ENCODE measurements at regions not wholly inside any gene's neighbourhood (a gene's known extent, or its start where the extent isn't known, plus 50 kb on each side); places are given as distances from the start of the nearest gene placed in this dataset.
A peak's percentile ranks its signal among the peaks of the same experiment; 100 is the strongest.

DNA sequence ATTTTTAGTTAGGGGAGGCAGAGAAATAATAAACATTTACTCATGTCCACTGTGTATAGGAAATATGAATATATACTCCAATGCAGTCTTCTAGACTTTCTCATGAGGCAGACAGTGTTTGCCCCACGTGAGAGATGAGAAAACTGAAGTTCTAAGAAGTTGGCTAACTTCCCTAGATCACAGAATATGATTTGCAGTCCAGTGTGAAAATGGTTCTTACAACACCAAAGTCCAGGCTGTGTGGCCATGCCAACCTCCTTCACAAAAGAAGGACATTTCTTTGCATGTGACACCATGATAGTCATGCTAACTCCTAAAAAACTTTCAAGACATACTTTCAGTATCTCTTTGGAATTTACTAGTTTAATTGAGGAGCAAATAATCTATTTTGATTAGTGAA lies 143.7 kb downstream of the IRS1 start:
- no peak for DNase-seq (ENCODE audit: low read depth in 4 of 4, low spot score in 2 of 4)

DNA sequence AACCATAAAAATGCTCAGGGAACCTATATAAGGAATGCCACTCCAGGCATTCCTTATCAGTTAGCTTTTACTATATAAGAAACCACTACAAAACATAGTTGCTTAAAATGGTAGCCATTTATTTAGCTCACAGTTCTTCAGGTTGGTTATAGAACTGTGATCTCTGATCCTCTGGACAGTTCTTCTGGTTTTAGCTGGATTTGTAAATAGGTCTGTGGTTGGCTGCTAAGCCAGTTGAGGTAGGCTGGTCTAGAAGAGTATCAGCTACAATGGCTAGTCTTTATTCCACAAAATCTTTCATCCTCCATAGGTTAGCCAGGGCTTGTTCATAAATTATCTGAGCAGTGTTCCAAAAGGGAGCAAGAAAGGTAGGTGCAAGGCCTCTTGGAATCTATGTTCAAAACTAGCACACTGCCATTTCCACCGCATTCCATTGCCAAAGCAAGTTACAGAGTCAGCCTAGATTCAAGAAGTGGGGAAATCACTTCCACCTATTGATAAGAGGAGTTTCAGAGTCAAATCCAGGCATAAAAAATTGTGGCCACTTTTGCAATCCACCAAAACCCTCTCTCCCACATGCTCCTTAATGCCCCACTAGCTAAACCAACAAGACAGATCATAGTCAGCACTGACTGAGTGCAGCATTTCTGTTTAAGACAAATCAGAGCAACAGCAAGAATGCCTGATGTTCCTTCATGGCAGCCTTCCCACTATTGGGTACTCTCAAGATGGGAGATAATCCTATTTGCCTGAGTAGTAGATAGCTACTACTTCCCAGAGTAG lies 146.4 kb downstream of the IRS1 start:
- no peak for DNase-seq (ENCODE audit: low read depth in 4 of 4, low spot score in 2 of 4)

DNA sequence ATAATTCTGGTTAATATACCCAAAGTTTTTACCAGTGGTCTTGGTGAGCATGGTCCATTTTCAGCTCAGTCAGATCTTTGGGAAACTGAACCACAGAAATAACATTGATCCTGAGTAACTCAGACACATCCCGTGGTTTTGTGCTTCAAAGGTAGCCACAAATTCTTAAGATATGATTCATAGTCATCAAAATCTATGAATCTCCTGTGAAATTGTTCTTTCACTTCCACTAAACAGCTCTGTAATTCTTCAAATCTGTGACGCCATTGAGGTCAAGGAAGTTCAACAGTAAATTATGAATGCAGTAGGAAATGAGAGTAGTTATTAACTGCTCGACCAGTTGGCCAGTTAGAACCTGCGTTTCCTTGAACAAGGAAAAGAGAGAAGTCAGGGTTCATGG lies 147.3 kb downstream of the IRS1 start:
- DNase-seq (ENCODE audit: low read depth in 4 of 4, low spot score in 2 of 4), result no peak

DNA sequence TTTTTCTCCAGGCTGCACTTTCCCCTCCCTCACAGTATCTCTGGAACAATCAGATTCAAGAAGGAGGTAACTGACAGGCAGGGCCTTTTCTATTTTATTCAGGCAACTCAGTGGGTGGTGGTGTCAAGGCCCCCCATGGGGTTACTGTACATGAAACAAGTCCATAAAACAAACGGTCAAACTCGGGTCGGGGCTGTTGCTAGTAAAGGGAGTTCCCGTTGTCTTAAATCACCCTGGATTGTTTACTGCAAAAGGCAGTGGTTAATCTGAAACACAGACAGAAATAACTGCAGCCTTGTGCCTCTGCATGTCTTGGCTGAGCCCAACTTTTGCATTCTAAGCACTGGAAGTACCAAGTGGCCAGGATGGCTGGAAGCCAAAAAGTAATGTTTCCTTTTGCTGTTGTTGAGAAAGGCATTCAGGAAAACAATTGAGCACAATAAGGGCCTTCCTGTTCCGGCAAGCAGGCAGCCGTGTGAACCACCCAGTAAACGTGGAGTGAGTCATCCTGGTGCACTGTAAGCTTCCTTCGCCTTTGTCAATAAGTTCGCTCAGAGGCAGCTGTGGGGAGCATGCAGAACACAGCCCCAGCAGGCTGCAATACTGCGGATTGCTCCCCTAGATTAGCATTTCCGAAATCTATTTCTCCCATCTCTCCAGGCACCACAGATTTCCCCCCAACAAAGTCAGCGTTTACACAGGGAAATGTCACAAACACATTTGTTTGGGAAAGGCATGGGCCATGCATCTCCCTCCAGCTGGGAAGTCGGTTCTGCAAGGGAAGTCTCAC lies 149.6 kb downstream of the IRS1 start:
- peak; percentile 61 to 75 (median 72) for DNase-seq (ENCODE audit: low read depth in 4 of 4, low spot score in 2 of 4)

DNA sequence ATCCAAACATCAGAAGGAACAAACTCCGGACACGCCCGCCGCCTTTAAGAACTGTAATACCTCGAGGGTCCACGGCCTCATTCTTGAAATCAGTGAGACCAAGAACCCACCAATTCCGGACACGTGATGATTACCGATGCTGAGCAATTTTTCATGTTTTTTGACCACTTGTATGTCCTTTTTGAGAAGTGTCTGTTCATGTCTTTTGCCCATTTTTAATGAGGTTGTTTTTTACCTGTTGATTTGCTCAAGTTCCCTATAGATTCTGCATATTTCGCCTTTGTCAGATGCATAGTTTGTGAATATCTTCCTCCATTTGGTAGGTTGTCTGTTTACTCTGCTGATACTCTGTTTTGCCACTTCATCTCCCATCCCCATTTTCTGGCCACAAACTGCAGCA lies 150.4 kb downstream of the IRS1 start:
- no peak for DNase-seq (ENCODE audit: low read depth in 4 of 4, low spot score in 2 of 4)

DNA sequence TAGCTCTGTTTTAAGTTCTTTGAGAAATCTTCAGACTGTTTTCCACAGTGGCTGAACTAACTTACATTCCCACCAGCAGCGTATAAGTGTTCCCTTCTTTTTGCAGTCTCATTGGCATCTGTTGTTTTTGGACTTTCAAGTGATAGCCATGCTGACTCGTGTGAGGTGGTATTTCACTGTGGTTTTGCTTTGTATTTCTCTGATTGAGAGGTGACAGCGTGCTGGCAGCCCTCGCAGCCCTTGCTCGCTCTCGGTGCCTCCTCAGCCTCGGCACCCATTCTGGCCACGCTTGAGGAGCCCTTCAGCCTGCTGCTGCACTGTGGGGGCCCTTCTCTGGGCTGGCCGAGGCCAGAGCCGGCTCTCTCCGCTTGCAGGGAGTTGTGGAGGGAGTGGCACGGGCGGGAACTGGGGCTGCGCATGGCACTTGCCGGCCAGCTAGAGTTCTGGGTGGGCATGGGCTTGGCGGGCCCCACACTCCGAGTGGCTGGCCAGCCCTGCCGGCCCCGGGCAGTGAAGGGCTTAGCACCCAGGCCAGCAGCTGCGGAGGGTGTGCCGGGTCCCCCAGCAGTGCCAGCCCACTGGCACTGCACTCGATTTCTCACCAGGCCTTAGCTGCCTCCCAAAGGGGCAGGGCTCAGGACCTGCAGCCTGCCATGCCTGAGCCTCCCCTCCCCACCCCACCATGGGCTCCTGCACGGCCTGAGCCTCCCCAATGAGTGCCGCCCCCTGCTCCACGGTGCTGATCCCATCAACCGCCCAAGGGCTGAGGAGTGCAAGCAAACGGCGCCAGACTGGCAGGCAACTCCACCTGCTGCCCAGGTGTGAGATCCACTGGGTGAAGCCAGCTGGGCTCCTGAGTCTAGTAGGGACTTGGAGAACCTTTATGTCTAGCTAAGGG lies 151.8 kb downstream of the IRS1 start:
- no peak for DNase-seq (ENCODE audit: low read depth in 4 of 4, low spot score in 2 of 4)

DNA sequence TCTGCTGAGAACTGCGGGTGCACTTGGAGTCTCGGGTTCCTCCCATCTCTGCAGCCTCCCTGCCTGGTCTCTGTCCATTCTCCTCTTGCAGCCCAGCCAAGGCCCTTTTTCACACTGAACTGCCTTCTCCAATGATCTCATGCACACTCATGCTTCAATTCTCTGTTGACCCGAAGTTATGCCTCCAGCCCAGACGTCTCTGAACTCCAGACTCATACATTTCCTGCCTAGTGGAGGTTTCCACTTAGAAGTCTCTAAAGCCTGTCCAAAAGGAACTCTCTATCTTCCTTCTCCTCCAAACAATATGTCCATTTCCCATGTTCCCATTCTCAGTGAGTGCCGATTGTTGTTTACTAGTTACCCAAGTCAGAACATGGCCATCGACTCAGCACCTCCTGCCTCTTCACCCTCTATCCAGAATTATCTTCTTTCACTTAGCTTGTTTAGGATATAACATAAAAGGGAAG lies 155.2 kb downstream of the IRS1 start:
- DNase-seq (ENCODE audit: low read depth in 4 of 4, low spot score in 2 of 4), result no peak

DNA sequence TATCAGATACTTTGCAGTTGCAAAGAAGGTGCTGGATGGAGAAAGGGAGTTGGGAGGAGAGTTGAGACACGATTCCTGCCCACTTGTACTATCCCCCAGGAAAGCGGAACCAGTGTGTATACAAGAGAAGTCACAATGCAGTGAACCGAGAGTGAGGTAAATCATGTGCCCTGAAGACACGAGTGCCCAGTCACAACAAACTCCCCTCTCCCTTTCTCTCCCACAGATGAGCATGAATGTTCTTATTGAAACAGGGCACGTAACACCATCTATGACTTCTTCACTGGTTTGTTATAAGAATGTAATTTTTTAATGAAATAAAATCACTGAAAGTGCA lies 155.7 kb downstream of the IRS1 start:
- no peak for DNase-seq (ENCODE audit: low read depth in 4 of 4, low spot score in 2 of 4)

DNA sequence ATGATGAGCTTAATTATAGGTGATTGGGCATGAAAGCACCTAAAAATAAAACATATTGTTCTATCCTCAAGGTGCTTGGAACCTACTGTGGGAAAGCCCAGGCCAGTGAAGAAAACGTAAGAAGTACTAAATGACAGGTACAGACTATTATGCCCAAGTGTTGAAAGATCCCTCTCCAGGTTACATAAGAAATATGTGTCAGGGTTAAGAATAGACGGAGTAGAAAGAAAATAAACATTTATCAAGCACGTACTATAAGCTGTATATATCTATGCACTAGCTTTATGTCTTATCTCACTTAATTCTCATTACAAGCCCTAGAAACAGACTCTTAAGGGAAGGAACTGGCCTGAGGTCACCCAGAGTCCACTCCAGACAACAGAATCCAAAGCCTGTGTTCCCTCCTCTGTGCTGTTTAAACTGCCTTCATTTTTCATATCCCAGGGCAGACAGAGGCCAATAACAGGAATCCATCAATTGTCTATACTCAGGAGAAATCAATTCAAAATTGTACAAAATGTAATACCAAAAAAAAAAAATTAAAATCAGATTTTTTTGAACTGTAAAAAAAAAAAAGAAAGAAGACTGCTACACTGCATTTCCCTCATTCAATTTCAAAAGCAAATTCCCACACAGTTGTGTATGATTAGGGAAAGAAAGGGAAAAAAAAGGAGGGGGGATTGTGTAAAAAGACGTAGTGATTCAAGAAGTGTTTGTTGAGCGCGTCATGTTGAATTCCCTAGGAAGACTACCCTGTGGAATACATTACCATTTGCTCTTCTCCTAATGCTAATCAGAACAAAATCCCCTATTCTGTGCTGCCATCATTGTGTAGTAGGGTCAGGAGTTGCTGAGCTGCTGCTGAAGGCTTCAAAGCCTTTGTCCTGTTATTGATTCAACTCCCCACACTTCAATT lies 156.3 kb downstream of the IRS1 start:
- DNase-seq (ENCODE audit: low read depth in 4 of 4, low spot score in 2 of 4), result no peak

DNA sequence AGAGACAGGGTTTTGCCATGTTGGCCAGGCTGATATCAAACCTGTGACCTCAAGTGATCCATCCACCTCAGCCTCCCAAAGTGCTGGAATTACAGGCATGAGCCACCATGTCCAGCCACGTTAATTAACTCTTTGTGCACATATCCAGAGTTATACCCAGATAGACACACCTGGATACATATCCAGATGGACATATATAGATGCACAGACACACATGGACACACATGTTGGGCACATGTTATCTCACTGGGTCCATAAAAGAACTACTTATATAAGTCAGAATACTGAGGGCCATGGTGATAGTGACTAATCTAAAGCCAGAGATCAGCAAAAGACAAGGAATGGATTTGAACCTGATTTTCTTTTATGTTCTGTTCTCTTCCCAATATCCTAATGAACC lies 158.6 kb downstream of the IRS1 start:
- DNase-seq (ENCODE audit: low read depth in 4 of 4, low spot score in 2 of 4), result no peak

DNA sequence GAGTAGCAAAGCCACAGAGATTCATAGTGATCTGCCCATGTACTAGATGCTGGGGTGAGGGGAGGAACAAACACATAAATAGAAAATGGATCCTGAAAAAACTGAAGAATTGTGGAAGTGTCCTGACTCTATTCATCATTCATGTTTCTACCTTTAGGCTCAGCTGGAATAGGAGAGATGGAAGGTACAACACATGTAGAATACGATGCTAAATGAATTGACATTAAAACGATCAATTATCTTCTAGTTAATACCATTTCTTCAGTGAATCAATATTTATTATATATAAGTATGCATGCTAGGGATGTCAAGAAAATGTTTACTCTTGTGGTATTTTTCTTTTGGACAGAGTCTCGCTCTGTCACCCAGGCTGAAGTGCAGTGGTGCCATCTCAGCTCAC lies 159.1 kb downstream of the IRS1 start:
- no peak for DNase-seq (ENCODE audit: low read depth in 4 of 4, low spot score in 2 of 4)

DNA sequence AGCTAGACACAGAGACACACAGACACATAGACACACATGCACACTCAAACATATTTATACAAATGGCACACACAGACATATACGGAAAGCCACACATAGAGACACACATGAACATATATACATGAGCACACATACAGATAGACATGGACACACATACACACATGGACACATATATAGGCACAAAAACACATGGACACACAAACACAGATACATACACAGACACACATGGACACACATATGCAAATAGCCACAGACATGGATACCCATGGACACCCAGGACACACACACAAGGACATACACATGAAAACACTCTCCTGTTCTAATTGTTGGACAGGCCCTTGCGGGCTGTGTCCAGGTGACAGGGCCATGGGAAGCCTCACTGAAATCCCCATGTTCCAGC lies 160.1 kb downstream of the IRS1 start:
- no peak for DNase-seq (ENCODE audit: low read depth in 4 of 4, low spot score in 2 of 4)

DNA sequence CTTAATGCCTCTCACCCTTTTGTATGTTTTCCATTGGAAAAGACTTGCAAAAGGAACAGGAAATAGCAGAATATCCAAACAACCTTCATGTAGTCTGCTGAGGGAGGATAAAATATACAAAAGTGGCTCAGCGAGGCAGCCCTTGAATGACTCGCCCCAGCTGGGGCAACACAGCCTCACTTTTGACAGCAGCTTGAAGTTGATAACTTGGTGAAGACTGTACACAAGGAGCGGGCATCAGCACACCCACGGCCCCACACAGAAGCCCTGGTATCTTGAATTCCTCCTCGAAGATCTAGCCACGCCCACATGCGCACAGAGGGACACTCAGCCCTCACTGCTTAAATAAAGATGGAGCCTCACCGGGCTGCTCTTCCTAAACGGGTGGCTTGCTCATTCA lies 161.0 kb downstream of the IRS1 start:
- no peak for DNase-seq (ENCODE audit: low read depth in 4 of 4, low spot score in 2 of 4)

DNA sequence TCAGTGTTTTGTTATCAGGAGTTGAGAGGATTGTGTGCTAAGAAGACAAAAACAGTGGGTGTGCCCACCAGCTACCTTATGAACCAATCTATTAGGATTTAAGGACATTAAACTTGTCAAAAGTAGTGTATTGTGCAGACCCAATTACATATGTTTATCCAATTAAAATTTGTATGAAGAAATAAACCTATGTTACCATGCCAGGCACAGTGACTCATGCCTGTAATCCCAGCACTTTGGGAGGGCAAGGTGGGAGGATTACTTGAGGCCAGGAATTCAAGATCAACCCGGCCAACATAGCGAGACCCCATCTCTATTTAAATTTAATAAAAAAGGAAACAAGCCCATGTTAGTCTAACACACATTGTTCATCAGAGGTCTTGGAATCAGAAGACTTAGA lies 162.2 kb downstream of the IRS1 start:
- DNase-seq (ENCODE audit: low read depth in 4 of 4, low spot score in 2 of 4), result no peak

DNA sequence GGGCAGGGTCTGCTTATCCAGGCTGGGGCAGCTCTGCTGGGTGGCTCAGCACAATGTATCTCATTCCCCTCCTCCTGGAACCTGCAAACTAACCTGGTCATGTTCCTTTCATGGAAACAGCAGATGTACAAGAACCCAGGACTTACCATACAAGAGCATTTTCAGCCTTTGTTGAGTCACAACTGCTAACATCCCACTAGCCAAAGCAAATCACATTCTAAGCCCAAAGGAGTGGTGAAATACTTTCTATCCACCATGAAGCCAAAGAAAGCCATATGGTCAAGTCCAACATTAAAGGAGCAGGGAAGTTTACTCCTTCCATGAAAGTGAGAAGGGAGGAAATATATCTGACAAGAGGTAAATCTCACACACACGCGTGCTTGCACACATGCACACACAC lies 163.0 kb downstream of the IRS1 start:
- DNase-seq (ENCODE audit: low read depth in 4 of 4, low spot score in 2 of 4), result no peak

DNA sequence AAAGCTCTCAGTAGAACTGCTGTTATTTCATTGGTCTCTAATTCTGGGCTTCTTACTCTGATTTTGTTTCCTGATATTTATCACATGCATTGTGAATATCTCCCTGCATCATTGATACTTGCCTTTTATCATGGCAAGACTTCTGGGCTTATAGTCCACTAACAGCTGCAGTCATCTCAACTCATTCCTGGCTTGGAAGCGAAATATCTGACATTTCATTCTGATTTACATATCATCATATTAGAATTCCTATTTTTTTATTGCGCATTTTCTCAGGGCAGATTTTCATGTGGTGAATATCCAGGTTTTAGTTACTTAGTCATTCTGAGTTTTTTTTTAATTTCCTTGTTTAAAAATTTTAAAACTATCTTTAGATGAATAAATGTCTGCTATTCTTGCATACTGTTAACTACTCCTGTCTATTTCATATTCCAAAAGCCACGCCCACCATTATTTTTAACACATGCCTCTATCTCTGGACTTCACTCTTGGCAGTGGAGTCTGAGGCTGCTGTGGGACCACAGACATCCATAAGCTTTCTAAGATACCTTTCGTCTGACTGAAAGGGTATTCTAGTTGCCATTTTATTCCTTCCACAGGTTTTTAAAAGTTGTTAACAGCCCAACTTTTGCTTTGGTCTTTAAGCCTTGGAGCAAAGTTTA lies 164.5 kb downstream of the IRS1 start:
- no peak for DNase-seq (ENCODE audit: low read depth in 4 of 4, low spot score in 2 of 4)

DNA sequence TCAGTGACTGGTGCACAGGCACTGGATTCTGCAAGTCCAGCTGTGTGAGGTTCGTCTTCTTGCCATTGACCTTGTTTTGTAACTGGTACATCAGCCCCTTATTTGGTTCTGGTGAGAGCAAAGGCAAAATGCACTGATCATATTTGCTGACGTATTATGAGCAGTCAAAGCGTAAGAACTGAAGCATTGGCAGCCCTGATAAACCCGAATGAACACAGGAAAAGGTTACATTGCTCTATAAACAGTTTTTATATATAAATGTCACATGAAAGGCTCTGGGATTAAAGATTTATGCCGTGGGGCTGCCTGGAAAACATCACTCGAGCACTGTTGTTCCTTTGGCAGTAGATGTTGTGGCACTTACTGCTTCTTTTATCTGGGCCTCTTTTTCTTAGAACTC lies 167.9 kb downstream of the IRS1 start:
- DNase-seq (ENCODE audit: low read depth in 4 of 4, low spot score in 2 of 4), result peak in 1 of 4 donors; percentile 54

DNA sequence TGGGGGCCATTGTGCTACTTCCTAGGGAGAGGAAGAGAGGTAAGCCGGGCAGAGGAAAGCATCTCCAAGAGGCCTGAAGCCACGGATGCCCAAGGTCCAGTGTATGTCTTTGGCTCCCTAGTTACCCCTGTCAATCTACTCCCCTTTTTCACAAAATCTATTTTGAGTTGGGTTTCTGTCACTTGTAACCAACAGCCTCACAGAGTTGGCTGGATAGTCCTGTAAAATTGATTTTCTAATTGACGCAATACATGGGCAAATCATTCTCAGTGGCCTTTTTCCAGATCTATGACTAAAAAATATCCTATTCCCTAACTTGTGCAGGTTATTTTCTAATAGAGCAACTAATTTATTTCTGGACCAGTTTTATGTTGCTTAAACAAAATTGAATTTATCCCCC lies 168.4 kb downstream of the IRS1 start:
- DNase-seq (ENCODE audit: low read depth in 4 of 4, low spot score in 2 of 4), result no peak

DNA sequence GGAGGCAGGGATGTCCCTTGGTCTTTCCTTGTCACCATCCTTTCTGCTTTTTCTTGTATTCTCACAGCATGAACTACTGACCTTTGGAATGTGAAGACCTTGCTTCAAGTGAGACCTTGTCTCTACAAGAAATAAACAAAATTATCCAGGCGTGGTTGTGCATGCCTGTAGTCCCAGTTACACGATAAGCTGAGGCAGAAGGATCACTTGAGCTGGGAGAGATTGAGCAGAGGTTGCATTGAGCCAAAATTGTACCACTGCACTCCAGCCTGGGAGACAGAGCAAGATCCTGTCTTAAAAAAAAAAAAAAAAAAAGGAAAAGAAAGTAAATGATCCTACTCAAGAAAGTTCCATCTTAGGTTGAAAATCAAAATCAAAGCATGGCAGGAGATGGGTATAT lies 173.7 kb downstream of the IRS1 start:
- DNase-seq (ENCODE audit: low read depth in 4 of 4, low spot score in 2 of 4), result no peak

All from left renal cortex interstitium (tissue), 4 donors.